Esophagus muscularis mucosa (tissue), 3 donors: ENCODE measurements at regions not wholly inside any gene's neighbourhood (a gene's known extent, or its start where the extent isn't known, plus 50 kb on each side); places are given as distances from the start of the nearest gene placed in this dataset.

Source experiments
- POLR2A ChIP-seq: fragments of 450-650 bp; IDR thresholded peaks from one replicate; pipeline ENCODE4 v1.6.1; 2017; ENCODE audit warnings: antibody characterized with exemption, moderate library complexity, mild to moderate bottlenecking, low read depth
- POLR2AphosphoS5 ChIP-seq, 2 donors: sonication (generic); formaldehyde crosslinking; IDR thresholded peaks; one replicate each; pipeline ENCODE4 v1.6.1; 2017; ENCODE audit warnings: antibody characterized with exemption in 2 of 2
- TF ChIP-seq, protein P1 (sequence below), 3 experiments: fragments of 200-600 bp in 2 of 3; fragments of 450-650 bp in 1 of 3; sonication (generic) in 2 of 3; IDR thresholded peaks; one replicate each; pipeline ENCODE4 v1.5.1; 2017 to 2019; ENCODE audit warnings: antibody characterized with exemption in 3 of 3, mild to moderate bottlenecking in 2 of 3, moderate library complexity in 1 of 3

DNA sequence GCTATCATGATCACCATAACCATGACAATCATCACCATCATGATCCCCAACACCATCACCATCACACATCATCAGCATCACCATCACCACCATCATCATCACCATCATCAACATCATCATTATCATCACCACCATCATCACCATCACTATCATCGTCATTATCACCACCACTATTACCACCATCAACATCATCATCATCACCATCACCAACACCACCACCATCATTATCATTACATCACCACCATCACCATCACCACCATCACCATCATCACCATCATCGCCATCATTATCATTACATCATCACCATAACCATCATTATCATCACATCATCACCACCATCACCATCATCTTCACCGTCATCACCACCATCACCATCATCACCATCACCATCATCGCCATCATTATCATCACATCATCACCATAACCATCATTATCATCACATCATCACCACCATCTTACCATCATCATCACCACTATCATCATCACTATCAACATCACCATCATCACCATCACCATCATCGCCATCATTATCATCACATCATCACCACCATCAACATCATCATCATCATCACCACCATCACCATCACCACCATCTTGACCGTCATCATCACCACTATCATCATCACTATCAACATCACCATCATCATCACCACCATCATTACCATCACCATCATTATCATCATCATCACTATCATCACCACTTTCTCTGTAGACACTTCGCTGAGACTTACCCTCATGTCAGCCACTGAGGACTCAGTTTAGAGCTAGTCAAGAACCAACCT, 366.0 kb downstream of the C16orf95 start:
- TF ChIP-seq POLR2AphosphoS5 (IDR thresholded peaks at IDR 0.05) (no peak), POLR2A (no peak)
- TF ChIP-seq, protein P1, sequence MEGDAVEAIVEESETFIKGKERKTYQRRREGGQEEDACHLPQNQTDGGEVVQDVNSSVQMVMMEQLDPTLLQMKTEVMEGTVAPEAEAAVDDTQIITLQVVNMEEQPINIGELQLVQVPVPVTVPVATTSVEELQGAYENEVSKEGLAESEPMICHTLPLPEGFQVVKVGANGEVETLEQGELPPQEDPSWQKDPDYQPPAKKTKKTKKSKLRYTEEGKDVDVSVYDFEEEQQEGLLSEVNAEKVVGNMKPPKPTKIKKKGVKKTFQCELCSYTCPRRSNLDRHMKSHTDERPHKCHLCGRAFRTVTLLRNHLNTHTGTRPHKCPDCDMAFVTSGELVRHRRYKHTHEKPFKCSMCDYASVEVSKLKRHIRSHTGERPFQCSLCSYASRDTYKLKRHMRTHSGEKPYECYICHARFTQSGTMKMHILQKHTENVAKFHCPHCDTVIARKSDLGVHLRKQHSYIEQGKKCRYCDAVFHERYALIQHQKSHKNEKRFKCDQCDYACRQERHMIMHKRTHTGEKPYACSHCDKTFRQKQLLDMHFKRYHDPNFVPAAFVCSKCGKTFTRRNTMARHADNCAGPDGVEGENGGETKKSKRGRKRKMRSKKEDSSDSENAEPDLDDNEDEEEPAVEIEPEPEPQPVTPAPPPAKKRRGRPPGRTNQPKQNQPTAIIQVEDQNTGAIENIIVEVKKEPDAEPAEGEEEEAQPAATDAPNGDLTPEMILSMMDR (IDR thresholded peaks at IDR 0.05) = no peak
